Testis (tissue), 2 donors: ENCODE measurements at regions not wholly inside any gene's neighbourhood (a gene's known extent, or its start where the extent isn't known, plus 50 kb on each side); places are given as distances from the start of the nearest gene placed in this dataset.

Experiments
- DNase-seq: peaks from one replicate; pipeline ENCODE4 v3.0.0-alpha.2; 2019
- H3K27ac ChIP-seq, 2 donors: fragments of 200-600 bp; sonication (generic); one replicate each; pipeline ENCODE4 v1.5.1; 2019
- H3K27me3 ChIP-seq: fragments of 200-600 bp; sonication (generic); one replicate; pipeline ENCODE4 v1.5.1; 2019
- H3K36me3 ChIP-seq: fragments of 200-600 bp; sonication (generic); one replicate; pipeline ENCODE4 v1.5.1; 2017; ENCODE audit warnings: low read depth; ENCODE audit errors: missing control alignments
- H3K4me1 ChIP-seq: fragments of 200-600 bp; sonication (generic); one replicate; pipeline ENCODE4 v1.5.1; 2019
- H3K4me3 ChIP-seq, 2 donors: fragments of 200-600 bp; sonication (generic); one replicate each; pipeline ENCODE4 v1.5.1; 2017 to 2019
- H3K9me3 ChIP-seq: fragments of 200-600 bp; sonication (generic); one replicate; pipeline ENCODE4 v1.5.1; 2017
- CTCF ChIP-seq, 3 experiments: fragments of 450-650 bp in 2 of 3; fragments of 200-600 bp in 1 of 3; sonication (generic) in 1 of 3; IDR thresholded peaks; one replicate each; pipeline ENCODE4 v1.5.1; 2016 to 2019; ENCODE audit warnings: antibody characterized with exemption in 3 of 3, mild to moderate bottlenecking in 2 of 3, moderate library complexity in 1 of 3
- POLR2A ChIP-seq: fragments of 450-650 bp; IDR thresholded peaks from one replicate; pipeline ENCODE4 v1.6.1; 2017; ENCODE audit warnings: antibody characterized with exemption, mild to moderate bottlenecking, moderate library complexity
- WGBS, 2 donors: methylation state at CpG; one replicate each; pipeline ENCODE4 v1.1.5; 2018; 5-methylcytosine and 5-hydroxymethylcytosine counted together
- intact Hi-C: fragments of 100-400 bp; cut with DNase I; formaldehyde crosslinking; loops from one replicate; pipeline ENCODE4 v1.15.1; 2023; ENCODE audit warnings: low total_unique reads

GRCh38 chr18:68244786-68245185 is 470.1 kb downstream of the TMX3 start:
- DNase-seq: no peak
- Histone ChIP-seq H3K27ac (no peak overlapping the region), H3K4me3 (no peak overlapping the region), H3K36me3 (no peaks in the 10 kb centered on the region), H3K9me3 (no peaks in the 10 kb centered on the region), H3K27me3 (no peaks in the 10 kb centered on the region), H3K4me1 (no peaks in the 10 kb centered on the region)
- intact Hi-C loops: no loop called here
- no peak for TF ChIP-seq POLR2A
- no peak for TF ChIP-seq CTCF (IDR thresholded peaks at IDR 0.05)
- WGBS, 2 donors: 74% methylated on average over 2 of the region's 2 CpGs

GRCh38 chr18:68241881-68242280 is 473.0 kb downstream of the TMX3 start:
- no peak for DNase-seq
- Histone ChIP-seq H3K27me3 (no peaks in the 10 kb centered on the region), H3K9me3 (no peaks in the 10 kb centered on the region), H3K4me1 (no peaks in the 10 kb centered on the region), H3K36me3 (no peaks in the 10 kb centered on the region), H3K4me3 (no peak overlapping the region), H3K27ac (no peak overlapping the region)
- TF ChIP-seq CTCF (IDR thresholded peaks at IDR 0.05): no peak
- no peak for TF ChIP-seq POLR2A
- intact Hi-C loops: no loop called here

DNA sequence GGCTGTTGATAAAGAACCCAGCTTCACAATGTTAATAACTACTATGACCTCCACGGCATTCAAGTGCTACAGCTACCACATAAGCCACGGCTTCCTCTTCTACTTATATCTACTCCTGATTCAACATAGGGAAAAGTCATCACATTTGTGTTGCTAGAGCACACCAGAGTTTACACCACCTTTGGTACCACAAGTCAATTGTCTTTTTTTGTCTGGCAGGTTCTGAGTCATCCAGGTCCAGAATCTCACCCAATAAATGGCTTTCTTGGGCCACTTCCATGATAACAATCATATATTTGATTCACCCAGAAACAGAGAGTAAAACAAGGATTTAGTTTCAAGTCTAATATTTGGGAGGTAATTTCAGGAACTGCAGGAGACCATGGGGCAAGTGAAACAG is 480.2 kb downstream of the TMX3 start:
- intact Hi-C loops: no loop called here
- H3K27ac ChIP-seq: no peak overlapping the region
- 0 to 22% methylated on average over 2 of the region's 2 CpGs for WGBS, 2 donors
- no peaks in the 10 kb centered on the region for H3K27me3 ChIP-seq
- H3K4me1 ChIP-seq: no peaks in the 10 kb centered on the region
- no peak for TF ChIP-seq POLR2A
- TF ChIP-seq CTCF (IDR thresholded peaks at IDR 0.05): no peak
- DNase-seq: no peak
- H3K36me3 ChIP-seq: no peaks in the 10 kb centered on the region
- H3K4me3 ChIP-seq: no peak overlapping the region
- no peaks in the 10 kb centered on the region for H3K9me3 ChIP-seq

DNA sequence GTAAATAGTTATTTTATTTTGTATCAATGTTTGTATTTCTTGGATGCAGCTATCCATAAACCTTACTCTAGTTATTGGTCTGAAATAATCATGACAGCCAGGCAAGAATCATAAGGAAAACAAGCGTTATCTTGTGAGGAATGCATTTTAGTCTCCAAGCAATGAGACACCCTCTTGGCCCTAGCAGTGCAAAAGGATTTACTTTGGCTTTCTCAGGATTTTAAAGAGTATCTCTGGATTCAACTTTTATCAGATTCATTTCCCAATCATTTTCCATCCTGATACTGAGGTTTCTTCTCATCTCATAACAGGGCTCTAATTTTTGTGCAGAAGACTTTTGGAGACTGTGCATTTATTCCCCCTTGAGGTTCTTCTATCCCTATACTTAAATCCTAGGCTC is 480.8 kb downstream of the TMX3 start:
- Histone ChIP-seq H3K9me3 (no peaks in the 10 kb centered on the region), H3K4me3 (no peak overlapping the region), H3K27ac (no peak overlapping the region), H3K27me3 (no peaks in the 10 kb centered on the region), H3K36me3 (no peaks in the 10 kb centered on the region), H3K4me1 (no peaks in the 10 kb centered on the region)
- TF ChIP-seq POLR2A: no peak
- no peak for TF ChIP-seq CTCF (IDR thresholded peaks at IDR 0.05)
- DNase-seq: no peak
- 66 to 67% methylated on average over 1 of the region's 1 CpG for WGBS, 2 donors
- intact Hi-C loops: no loop called here

DNA sequence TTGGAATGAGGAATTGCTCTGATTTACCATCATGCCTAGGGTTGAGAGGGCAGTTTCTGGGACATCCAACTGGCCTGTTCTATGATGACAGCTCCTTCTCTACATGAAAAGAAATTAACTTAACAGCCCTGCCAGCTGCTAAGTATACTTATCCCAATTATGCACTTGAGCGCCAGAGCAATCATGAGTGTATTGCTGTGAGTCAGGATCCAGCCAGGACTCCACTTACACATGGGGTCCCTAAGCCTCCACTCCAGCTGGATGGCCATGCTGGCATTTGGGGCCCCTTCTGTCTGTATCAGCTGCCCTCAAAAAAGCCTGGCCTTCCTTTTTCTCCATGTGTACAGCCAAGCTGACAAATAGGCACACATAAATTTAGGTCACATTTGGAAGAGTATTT is 481.9 kb downstream of the TMX3 start:
- 100% methylated on average over 1 of the region's 1 CpG for WGBS, 2 donors
- DNase-seq: no peak

More for the DNA sequence above, 481.9 kb downstream of the TMX3 start:
- TF ChIP-seq POLR2A (no peak), CTCF (IDR thresholded peaks at IDR 0.05) (no peak)
- H3K36me3 ChIP-seq: no peaks in the 10 kb centered on the region
- H3K4me3 ChIP-seq: no peak overlapping the region
- no peaks in the 10 kb centered on the region for H3K27me3 ChIP-seq
- intact Hi-C loops: no loop called here
- no peaks in the 10 kb centered on the region for H3K4me1 ChIP-seq
- no peaks in the 10 kb centered on the region for H3K9me3 ChIP-seq
- H3K27ac ChIP-seq: no peak overlapping the region
